Naive thymus-derived CD8-positive, alpha-beta T cell (primary cell): ENCODE measurements at regions not wholly inside any gene's neighbourhood (a gene's known extent, or its start where the extent isn't known, plus 50 kb on each side); places are given as distances from the start of the nearest gene placed in this dataset.

Source experiments
- ATAC-seq, 2 donors: fragments of 150-1000 bp; cut with Tn5 transposase in 1 of 2; sonication (Bioruptor Pico), chemical (Tn5 transposase) in 1 of 2; 1 replicate in 1 of 2; 2 replicates in 1 of 2; pipeline ENCODE4 v1.10.0; 2021; ENCODE audit warnings: mild to moderate bottlenecking in 2 of 2, moderate library complexity in 2 of 2
- POLR2A ChIA-PET: fragments of 350-600 bp; sonication (Branson Sonifier 250); formaldehyde crosslinking; loops from one replicate; lab custom pipeline; 2021; ENCODE audit warnings: antibody characterized with exemption; lab: Charles Lee
- DNase-seq, 10 donors: peaks; one replicate each; pipeline versions ENCODE4 v3.0.0 to v3.0.0-alpha.2; 2020 to 2022
- H3K27ac Mint-ChIP-seq, 10 donors: one replicate each; pipeline ENCODE4 v1.8.0; 2020 to 2022; ENCODE audit warnings: mild to moderate bottlenecking in 10 of 10, mixed read lengths in 10 of 10, moderate library complexity in 4 of 10, inconsistent platforms in 1 of 10
- H3K27me3 Mint-ChIP-seq, 5 donors: one replicate each; pipeline ENCODE4 v1.8.0; 2021 to 2022; ENCODE audit warnings: mixed read lengths in 5 of 5
- H3K36me3 Mint-ChIP-seq, 3 donors: one replicate each; pipeline ENCODE4 v1.8.0; 2020 to 2022; ENCODE audit warnings: mixed read lengths in 3 of 3, mild to moderate bottlenecking in 2 of 3, inconsistent platforms in 1 of 3
- H3K4me1 Mint-ChIP-seq, 4 donors: one replicate each; pipeline ENCODE4 v1.8.0; 2021 to 2022; ENCODE audit warnings: mixed read lengths in 4 of 4
- H3K4me3 Mint-ChIP-seq, 10 donors: one replicate each; pipeline ENCODE4 v1.8.0; 2020 to 2022; ENCODE audit warnings: mild to moderate bottlenecking in 10 of 10, mixed read lengths in 10 of 10, moderate library complexity in 6 of 10, inconsistent platforms in 1 of 10
- H3K9me3 Mint-ChIP-seq, 9 donors: one replicate each; pipeline ENCODE4 v1.8.0; 2020 to 2022; ENCODE audit warnings: mixed read lengths in 9 of 9, mild to moderate bottlenecking in 3 of 9, inconsistent platforms in 1 of 9, moderate library complexity in 1 of 9

DNA sequence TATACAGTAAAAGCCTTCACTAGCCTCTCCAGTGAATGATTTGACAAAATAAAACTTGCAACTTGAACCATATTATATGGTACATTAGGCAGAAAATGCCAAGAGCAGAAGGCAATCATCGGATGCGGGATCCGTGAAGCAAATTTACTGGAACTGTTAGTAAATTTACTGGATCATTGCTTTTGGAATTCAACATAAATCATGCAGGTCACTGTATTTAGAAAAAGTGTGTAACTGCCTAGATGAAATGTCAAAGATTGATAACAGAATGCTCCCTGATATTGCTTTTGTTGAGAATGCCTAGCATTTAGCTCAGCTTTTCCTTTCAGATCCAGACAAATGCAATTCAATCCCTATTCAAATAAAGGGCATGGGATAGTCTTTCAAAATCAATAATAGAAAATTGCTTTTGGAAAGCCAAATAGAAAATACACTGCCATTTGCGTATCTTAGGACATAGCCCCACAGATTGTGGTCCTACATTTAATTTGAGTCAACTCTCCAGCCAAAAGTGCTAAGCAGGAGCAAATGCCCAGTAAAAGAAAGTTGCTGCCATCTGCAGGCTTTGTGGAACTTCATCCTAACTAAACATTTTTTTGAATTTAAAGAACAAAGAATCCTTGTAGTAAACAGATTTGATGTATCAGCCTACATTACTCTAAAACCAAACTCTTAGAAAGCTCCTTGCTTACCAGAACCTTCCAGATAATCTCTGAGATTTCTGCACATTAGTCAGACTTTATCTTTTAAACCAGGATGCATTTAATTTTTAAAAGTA, 109.5 kb upstream of the HSF2 start:
- H3K36me3 Mint-ChIP-seq = no peaks in the 10 kb centered on the region
- H3K27me3 Mint-ChIP-seq = peaks cover 0 to 14% (median 8%) of the 10 kb centered on the region in 5 donors
- H3K4me3 Mint-ChIP-seq = no peak overlapping the region
- H3K9me3 Mint-ChIP-seq = no peaks in the 10 kb centered on the region
- H3K27ac Mint-ChIP-seq = no peak overlapping the region
- ATAC-seq (no peak), DNase-seq (no peak)
- POLR2A ChIA-PET = interaction anchor here (0.7 kb wide), 1 partner anchor 13 kb away, joined by 3 read pairs; no protein-coding TSS in a partner anchor
- H3K4me1 Mint-ChIP-seq = no peaks in the 10 kb centered on the region

DNA sequence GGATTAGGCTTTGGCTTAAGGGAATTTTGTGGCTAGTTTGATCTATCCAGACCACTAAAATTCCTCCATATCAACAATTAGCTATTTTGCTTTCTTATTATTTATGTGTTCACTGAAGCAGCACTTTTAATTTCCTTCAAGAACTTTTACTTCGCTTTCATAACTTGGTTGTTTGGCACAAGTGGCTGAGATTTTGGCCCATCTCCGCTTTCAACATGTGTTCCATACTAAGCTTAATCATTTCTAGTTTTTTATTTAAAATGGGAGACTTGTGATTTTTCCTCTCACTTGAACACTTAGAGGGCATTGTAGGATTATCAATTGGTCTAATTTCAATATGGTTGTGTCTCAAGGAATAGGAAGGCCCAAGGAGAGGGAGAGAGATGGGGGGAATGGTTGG, 102.4 kb upstream of the HSF2 start:
- POLR2A ChIA-PET = no interaction called here
- ATAC-seq = no peak
- Mint-ChIP-seq H3K27ac (no peak overlapping the region), H3K27me3 (peaks cover 3 to 14% (median 6%) of the 10 kb centered on the region in 5 donors), H3K4me3 (no peak overlapping the region), H3K4me1 (no peaks in the 10 kb centered on the region), H3K9me3 (no peaks in the 10 kb centered on the region), H3K36me3 (no peaks in the 10 kb centered on the region)
- DNase-seq = no peak

DNA sequence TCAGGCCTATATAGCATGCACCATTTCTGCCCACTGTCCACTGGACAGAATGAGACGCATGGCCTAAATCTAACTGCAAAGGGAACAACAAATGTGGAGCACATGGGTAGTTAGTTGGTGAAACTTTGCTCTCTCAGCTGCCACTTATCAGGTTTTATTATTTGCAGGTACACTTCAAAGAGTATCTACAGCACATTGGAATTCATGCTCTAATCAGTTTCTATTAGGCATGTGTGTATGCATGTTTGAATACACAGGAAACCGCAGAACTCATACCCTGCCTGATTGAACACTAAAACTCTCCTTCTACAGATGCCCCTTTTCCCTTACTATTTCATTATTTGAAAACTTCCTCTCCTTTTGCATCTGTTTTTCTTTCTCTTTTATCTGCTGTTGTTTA, 97.4 kb upstream of the HSF2 start:
- ATAC-seq (no peak), DNase-seq (no peak)
- Mint-ChIP-seq H3K27ac (no peak overlapping the region), H3K4me3 (no peak overlapping the region), H3K36me3 (peaks cover 0 to 19% (median 0%) of the 10 kb centered on the region in 3 donors), H3K27me3 (peaks cover 5 to 16% (median 9%) of the 10 kb centered on the region in 5 donors), H3K4me1 (no peaks in the 10 kb centered on the region), H3K9me3 (peaks cover 1 to 23% (median 9%) of the 10 kb centered on the region in 9 donors)
- POLR2A ChIA-PET = no interaction called here

DNA sequence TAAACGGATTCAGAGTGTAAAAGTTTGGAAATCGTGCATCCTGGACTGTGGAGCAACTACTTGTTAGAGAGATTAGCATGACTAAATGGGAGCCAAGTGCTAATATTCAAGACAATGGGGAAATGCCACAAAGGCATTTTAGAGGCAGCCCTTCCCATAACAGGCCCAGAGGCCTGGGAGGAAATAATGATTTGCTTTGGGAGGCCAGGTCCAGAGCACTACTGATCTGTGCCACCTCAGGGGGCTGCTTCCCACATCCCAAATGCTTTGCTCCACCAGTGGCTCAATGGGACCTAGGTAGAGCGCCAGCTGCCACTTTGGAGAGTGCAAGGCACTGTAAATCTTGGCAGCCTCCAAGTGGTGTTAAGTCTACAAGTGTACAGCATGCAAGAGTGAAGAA, 91.9 kb upstream of the HSF2 start:
- DNase-seq (no peak), ATAC-seq (no peak)
- peaks cover 8 to 37% (median 17%) of the 10 kb centered on the region in 9 donors for H3K9me3 Mint-ChIP-seq
- POLR2A ChIA-PET = no interaction called here
- no peaks in the 10 kb centered on the region for H3K4me1 Mint-ChIP-seq
- H3K4me3 Mint-ChIP-seq = no peak overlapping the region
- H3K36me3 Mint-ChIP-seq = peaks cover 0 to 25% (median 0%) of the 10 kb centered on the region in 3 donors
- H3K27ac Mint-ChIP-seq = no peak overlapping the region
- peaks cover 10 to 16% (median 13%) of the 10 kb centered on the region in 5 donors for H3K27me3 Mint-ChIP-seq

DNA sequence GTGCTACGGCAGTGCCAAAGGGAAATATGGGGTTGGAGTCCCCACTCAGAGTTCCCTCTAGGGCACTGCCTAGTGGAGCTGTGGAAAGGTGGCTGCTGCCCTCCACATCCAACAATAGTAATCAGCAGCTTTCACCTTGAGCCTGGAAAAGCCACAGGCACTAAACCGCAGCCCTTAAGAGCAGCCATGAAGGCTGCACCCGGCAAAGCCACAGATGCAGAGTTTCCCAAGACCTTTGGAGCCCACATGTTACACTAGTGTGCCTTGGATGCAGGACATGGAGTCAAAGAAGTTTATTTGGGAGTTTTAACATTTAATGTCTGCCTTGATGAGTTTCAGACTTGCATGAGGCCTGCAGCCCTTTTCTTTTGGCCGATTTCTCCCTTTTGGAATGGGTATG, 91.4 kb upstream of the HSF2 start:
- Mint-ChIP-seq H3K4me1 (no peaks in the 10 kb centered on the region), H3K27ac (no peak overlapping the region), H3K36me3 (peaks cover 0 to 25% (median 0%) of the 10 kb centered on the region in 3 donors), H3K9me3 (peaks cover 8 to 37% (median 17%) of the 10 kb centered on the region in 9 donors), H3K4me3 (no peak overlapping the region), H3K27me3 (peaks cover 10 to 16% (median 12%) of the 10 kb centered on the region in 5 donors)
- ATAC-seq (no peak), DNase-seq (no peak)
- POLR2A ChIA-PET = no interaction called here

DNA sequence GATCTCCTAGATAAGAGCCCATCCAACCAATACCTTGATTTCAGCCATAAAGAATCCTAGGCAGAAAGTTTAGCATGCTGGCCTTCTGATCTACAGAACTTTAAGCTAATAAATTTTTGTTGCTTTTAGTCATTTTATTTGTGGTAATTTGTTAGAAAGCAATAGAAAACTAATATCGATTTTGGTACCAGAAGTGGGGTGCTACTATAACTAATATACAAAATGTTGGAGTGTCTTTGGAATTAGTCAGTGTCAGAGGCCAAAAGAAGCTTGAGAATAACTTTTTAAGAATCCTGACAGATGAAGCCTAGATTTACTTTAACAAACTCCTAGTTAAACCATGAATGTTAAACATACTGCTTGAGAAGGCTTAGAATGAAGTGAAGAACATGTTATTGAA, 83.6 kb upstream of the HSF2 start:
- DNase-seq (no peak), ATAC-seq (no peak)
- Mint-ChIP-seq H3K9me3 (peaks cover 5 to 19% (median 15%) of the 10 kb centered on the region in 9 donors), H3K27me3 (peaks cover 0 to 14% (median 5%) of the 10 kb centered on the region in 5 donors), H3K4me3 (no peak overlapping the region), H3K4me1 (no peaks in the 10 kb centered on the region), H3K27ac (no peak overlapping the region), H3K36me3 (peaks cover 0 to 11% (median 11%) of the 10 kb centered on the region in 3 donors)
- POLR2A ChIA-PET = no interaction called here

DNA sequence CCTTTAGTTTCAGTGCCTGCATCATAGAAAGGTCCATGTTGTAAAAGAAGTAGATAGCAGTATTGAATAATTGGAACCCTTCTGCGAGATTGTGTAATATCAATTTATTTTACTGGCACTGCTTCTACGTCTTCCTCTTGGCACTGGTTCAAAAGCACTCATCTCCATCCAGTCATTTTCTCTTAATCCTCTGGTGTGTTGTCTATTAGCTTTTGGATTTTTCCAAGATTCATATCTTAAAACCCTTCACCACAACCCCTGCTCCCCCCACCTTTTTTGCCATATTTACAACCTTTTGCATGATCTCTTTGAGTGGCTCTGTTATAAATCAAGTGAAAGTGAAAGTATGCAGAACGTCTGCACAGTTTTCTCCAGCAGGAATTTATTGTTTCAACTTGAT, 76.6 kb upstream of the HSF2 start:
- DNase-seq (peak in 2 of 10 donors; percentile 12), ATAC-seq (no peak)
- H3K9me3 Mint-ChIP-seq = peaks cover 0 to 6% (median 0%) of the 10 kb centered on the region in 9 donors
- H3K4me1 Mint-ChIP-seq = peaks cover 10 to 20% (median 18%) of the 10 kb centered on the region in 4 donors
- peak overlapping the region; percentile 71 to 94 (median 90) for H3K27ac Mint-ChIP-seq
- H3K36me3 Mint-ChIP-seq = peaks cover 0 to 4% (median 0%) of the 10 kb centered on the region in 3 donors
- POLR2A ChIA-PET = no interaction called here
- peak overlapping the region; percentile 78 to 96 (median 92) for H3K4me3 Mint-ChIP-seq
- H3K27me3 Mint-ChIP-seq = peaks cover 0 to 4% (median 1%) of the 10 kb centered on the region in 5 donors

DNA sequence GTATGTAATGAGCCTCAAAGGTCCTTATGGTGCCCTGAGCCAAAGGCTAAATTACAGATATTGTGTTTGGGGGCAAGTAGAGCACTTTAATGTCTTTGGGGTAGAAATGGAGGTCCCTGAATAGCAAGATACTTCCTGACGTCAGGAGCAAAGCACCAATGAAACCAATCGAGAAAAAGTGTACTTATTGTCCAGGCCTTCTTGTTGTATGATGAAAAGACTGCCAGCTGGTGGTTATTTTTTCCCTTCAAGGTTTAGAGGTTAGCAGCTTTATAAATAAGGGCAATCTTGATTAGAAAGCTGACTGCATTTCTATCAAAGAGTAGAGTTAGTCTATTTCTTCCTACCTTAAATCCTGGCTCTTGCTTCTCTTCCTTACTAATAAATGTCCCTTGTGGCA, 76.1 kb upstream of the HSF2 start:
- ATAC-seq (no peak), DNase-seq (peak in 1 of 10 donors; percentile 2)
- peaks cover 0 to 6% (median 0%) of the 10 kb centered on the region in 9 donors for H3K9me3 Mint-ChIP-seq
- peak overlapping the region; percentile 71 to 94 (median 90) for H3K27ac Mint-ChIP-seq
- H3K4me3 Mint-ChIP-seq = peak overlapping the region; percentile 78 to 96 (median 92)
- H3K4me1 Mint-ChIP-seq = peaks cover 10 to 20% (median 18%) of the 10 kb centered on the region in 4 donors
- POLR2A ChIA-PET = no interaction called here
- peaks cover 0 to 6% (median 3%) of the 10 kb centered on the region in 5 donors for H3K27me3 Mint-ChIP-seq
- H3K36me3 Mint-ChIP-seq = peaks cover 0 to 4% (median 0%) of the 10 kb centered on the region in 3 donors

DNA sequence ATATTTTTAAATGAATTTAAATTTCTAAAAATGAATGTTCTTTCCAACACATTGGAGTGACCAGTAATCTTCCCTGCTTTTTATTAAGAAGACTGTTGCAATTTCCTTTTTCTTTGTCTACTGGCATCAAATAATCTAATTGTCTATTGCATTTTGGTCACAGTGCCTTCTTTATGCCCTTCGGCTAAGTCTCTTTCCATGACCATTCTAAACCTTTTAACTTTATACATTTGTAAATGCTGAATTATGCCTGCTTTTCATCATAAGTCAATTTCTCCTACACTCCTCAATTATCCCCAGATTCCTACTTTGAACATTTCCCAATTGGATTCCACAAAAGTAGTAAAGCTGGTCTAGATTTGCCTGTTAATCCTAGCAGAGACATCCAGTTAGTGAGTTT, 69.1 kb upstream of the HSF2 start:
- Mint-ChIP-seq H3K27ac (no peak overlapping the region), H3K27me3 (peaks cover 8 to 26% (median 14%) of the 10 kb centered on the region in 5 donors), H3K9me3 (peaks cover 0 to 4% (median 0%) of the 10 kb centered on the region in 9 donors), H3K4me3 (no peak overlapping the region), H3K4me1 (no peaks in the 10 kb centered on the region), H3K36me3 (peaks cover 0 to 4% (median 0%) of the 10 kb centered on the region in 3 donors)
- ATAC-seq (no peak), DNase-seq (no peak)
- POLR2A ChIA-PET = no interaction called here

DNA sequence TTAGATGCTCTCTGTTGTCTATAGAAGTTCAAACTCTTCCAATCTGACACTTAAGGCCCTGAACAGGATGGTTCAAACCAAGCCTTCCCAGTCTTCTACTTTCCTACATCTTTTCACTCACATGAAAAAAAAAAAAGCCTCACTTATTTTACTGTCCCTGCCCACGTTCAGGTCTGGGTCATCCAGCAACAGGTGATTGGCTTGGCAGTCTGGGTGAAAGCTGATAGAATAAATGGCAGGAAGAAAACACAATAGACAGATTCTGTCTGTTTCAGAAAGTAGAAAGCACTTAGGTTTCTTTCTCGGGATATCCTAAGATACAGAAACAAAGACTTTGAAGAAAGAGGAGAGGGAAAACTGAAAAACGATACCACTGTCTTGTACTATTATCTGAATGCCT, 61.8 kb upstream of the HSF2 start:
- no peak overlapping the region for H3K4me3 Mint-ChIP-seq
- H3K36me3 Mint-ChIP-seq = no peaks in the 10 kb centered on the region
- H3K27me3 Mint-ChIP-seq = peaks cover 7 to 19% (median 8%) of the 10 kb centered on the region in 5 donors
- no peak for ATAC-seq
- H3K4me1 Mint-ChIP-seq = no peaks in the 10 kb centered on the region
- no peak overlapping the region for H3K27ac Mint-ChIP-seq
- DNase-seq = no peak
- H3K9me3 Mint-ChIP-seq = no peaks in the 10 kb centered on the region
- POLR2A ChIA-PET = no interaction called here

DNA sequence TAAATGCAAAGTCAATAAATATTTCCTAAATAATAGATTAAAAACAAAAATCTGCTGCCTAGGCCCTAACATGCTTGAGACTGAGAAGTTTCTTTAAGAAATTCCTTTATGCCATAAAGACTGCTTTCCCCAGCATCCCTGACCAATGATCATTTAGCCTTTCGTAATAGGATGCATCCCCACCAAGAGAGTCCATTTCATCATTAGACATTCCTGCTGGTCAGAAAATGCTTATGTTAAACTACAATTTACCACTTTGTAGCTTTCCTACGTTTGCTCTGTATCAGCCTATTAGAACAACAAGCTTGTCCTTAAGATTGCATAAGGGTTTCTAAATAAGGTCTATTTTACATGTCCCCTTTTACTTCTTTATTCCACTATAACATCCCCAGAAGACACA, 59.8 kb upstream of the HSF2 start:
- Mint-ChIP-seq H3K4me3 (no peak overlapping the region), H3K4me1 (no peaks in the 10 kb centered on the region), H3K27me3 (peaks cover 11 to 29% (median 15%) of the 10 kb centered on the region in 5 donors), H3K36me3 (peaks cover 0 to 2% (median 0%) of the 10 kb centered on the region in 3 donors), H3K9me3 (no peaks in the 10 kb centered on the region), H3K27ac (no peak overlapping the region)
- DNase-seq (no peak), ATAC-seq (no peak)
- POLR2A ChIA-PET = no interaction called here

DNA sequence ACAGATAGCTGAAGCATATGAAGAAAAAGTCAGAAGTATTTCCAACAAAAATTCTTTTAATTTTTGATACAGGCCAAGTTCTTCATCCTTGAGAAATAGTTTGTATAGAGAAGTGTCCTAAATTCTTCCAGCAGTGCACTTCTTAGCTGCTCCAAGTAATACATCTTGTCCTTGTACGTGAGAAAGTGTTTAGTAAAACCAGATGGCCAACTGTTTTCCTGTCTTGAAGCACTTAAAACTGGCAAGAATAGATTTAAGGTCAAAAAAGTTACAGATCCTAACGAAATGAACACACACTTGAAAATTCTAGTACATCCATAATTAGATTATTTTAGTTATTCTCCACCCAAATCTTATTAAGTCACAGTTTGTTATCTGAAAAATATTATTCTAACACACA, 52.2 kb upstream of the HSF2 start:
- Mint-ChIP-seq H3K4me3 (no peak overlapping the region), H3K27me3 (peaks cover 13 to 32% (median 16%) of the 10 kb centered on the region in 5 donors)

DNA sequence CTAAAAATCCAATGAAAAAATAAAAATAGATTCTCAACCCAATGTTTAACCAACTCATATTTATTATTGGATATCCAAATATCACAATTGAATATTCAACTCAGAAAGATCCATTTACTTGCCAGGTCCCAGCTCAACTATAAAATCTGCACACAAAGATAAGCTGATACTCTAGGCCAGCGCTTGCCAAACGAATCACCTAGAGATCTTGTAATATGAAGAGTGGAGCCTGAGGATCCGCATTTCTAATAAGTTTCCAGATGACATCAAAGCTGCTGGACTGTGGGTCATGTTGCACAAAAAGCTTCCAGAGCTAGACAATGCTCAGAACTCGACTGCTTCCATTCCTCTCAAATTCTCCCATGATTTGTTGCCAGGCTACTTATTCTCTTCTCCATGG, 51.7 kb upstream of the HSF2 start:
- Mint-ChIP-seq H3K27ac (peak overlapping the region in 1 of 10 donors; percentile 39), H3K4me3 (no peak overlapping the region), H3K36me3 (peaks cover 0 to 2% (median 0%) of the 10 kb centered on the region in 3 donors), H3K4me1 (no peaks in the 10 kb centered on the region), H3K9me3 (no peaks in the 10 kb centered on the region), H3K27me3 (peaks cover 13 to 31% (median 16%) of the 10 kb centered on the region in 5 donors)
- POLR2A ChIA-PET = no interaction called here
- DNase-seq = no peak
- ATAC-seq = no peak

More for the DNA sequence above, 52.2 kb upstream of the HSF2 start:
- DNase-seq (no peak), ATAC-seq (no peak)
- H3K36me3 Mint-ChIP-seq = peaks cover 0 to 2% (median 0%) of the 10 kb centered on the region in 3 donors
- no peaks in the 10 kb centered on the region for H3K9me3 Mint-ChIP-seq
- POLR2A ChIA-PET = no interaction called here
- H3K27ac Mint-ChIP-seq = no peak overlapping the region
- H3K4me1 Mint-ChIP-seq = no peaks in the 10 kb centered on the region
